ENCODE measurements at regions not wholly inside any gene's neighbourhood (a gene's known extent, or its start where the extent isn't known, plus 50 kb on each side); places are given as distances from the start of the nearest gene placed in this dataset.

DNA sequence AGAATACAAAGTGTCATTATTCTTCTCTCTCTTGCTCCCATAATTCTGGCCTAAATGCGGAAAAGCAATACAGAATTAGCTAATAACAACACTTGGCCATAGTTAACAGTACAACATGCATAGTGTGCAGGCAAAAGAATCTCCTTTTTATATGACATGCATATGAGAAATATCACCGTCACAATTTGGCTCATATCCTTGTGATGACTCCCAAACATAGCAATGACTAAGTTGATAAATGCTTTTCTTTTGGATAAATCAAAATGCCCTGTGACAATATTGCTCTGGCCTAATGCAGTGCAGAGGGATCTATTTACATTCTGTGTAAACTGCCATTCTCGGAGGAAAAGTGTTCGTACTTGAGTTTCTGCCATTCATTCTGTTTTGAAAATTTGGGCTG lies 121.9 kb upstream of the GHR start (continued):
- TF ChIP-seq, protein P1, sequence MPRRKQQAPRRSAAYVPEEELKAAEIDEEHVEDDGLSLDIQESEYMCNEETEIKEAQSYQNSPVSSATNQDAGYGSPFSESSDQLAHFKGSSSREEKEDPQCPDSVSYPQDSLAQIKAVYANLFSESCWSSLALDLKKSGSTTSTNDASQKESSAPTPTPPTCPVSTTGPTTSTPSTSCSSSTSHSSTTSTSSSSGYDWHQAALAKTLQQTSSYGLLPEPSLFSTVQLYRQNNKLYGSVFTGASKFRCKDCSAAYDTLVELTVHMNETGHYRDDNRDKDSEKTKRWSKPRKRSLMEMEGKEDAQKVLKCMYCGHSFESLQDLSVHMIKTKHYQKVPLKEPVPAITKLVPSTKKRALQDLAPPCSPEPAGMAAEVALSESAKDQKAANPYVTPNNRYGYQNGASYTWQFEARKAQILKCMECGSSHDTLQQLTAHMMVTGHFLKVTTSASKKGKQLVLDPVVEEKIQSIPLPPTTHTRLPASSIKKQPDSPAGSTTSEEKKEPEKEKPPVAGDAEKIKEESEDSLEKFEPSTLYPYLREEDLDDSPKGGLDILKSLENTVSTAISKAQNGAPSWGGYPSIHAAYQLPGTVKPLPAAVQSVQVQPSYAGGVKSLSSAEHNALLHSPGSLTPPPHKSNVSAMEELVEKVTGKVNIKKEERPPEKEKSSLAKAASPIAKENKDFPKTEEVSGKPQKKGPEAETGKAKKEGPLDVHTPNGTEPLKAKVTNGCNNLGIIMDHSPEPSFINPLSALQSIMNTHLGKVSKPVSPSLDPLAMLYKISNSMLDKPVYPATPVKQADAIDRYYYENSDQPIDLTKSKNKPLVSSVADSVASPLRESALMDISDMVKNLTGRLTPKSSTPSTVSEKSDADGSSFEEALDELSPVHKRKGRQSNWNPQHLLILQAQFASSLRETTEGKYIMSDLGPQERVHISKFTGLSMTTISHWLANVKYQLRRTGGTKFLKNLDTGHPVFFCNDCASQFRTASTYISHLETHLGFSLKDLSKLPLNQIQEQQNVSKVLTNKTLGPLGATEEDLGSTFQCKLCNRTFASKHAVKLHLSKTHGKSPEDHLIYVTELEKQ (tag by site-specific recombination; IDR thresholded peaks at IDR 0.05; ENCODE audit: borderline replicate concordance) = no peak
- TF ChIP-seq, protein P2, sequence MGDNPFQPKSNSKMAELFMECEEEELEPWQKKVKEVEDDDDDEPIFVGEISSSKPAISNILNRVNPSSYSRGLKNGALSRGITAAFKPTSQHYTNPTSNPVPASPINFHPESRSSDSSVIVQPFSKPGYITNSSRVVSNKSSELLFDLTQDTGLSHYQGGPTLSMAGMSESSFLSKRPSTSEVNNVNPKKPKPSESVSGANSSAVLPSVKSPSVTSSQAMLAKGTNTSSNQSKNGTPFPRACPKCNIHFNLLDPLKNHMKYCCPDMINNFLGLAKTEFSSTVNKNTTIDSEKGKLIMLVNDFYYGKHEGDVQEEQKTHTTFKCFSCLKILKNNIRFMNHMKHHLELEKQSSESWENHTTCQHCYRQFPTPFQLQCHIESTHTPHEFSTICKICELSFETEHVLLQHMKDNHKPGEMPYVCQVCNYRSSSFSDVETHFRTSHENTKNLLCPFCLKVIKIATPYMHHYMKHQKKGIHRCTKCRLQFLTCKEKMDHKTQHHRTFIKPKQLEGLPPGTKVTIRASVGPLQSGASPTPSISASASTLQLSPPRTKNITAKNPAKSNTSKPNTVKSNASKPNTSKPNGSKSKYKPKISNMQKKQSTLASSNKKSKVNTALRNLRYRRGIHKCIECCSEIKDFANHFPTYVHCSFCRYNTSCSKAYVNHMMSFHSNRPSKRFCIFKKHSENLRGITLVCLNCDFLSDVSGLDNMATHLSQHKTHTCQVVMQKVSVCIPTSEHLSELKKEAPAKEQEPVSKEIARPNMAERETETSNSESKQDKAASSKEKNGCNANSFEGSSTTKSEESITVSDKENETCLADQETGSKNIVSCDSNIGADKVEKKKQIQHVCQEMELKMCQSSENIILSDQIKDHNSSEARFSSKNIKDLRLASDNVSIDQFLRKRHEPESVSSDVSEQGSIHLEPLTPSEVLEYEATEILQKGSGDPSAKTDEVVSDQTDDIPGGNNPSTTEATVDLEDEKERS (tag by site-specific recombination; IDR thresholded peaks at IDR 0.05) = no peak
- TF ChIP-seq ZNF140 (tag by site-specific recombination; IDR thresholded peaks at IDR 0.05) (no peak), ZNF621 (tag by site-specific recombination; IDR thresholded peaks at IDR 0.05) (no peak)
- TF ChIP-seq, protein P3, sequence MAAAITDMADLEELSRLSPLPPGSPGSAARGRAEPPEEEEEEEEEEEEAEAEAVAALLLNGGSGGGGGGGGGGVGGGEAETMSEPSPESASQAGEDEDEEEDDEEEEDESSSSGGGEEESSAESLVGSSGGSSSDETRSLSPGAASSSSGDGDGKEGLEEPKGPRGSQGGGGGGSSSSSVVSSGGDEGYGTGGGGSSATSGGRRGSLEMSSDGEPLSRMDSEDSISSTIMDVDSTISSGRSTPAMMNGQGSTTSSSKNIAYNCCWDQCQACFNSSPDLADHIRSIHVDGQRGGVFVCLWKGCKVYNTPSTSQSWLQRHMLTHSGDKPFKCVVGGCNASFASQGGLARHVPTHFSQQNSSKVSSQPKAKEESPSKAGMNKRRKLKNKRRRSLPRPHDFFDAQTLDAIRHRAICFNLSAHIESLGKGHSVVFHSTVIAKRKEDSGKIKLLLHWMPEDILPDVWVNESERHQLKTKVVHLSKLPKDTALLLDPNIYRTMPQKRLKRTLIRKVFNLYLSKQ (tag by site-specific recombination; IDR thresholded peaks at IDR 0.05; ENCODE audit: borderline replicate concordance) = no peak

DNA sequence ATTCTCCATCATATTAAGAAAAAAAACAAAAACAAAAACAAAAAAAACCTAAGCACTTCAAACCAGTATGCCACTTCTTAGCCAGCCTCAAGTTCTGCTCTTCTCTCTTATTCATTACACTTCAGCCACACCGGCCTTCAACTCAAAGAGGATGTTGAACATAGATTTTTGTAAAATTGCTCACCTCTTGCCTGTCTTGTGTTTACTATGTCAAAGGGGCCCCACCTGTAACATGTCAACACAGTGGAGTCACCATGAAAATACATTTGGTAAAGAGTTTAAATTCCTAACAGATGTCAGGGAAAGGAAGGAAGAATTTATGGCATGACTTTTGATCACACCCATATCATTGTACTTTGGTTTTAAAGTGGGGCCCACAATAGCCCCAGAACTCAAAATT lies 121.1 kb upstream of the GHR start:
- no peaks in the 10 kb centered on the region; the same call in none of the 2 replicates for H3K9me3 ChIP-seq (ENCODE audit: control insufficient read depth, insufficient read depth, low read depth, low read length)
- H3K4me1 ChIP-seq (ENCODE audit: control insufficient read depth, insufficient read depth, low read length) = no peaks in the 10 kb centered on the region
- no peaks in the 10 kb centered on the region for H3K36me3 ChIP-seq (ENCODE audit: control insufficient read depth in 2 of 2, insufficient read depth in 1 of 2, low read length in 2 of 2)
- CTCF ChIA-PET = no interaction called here
- TF ChIP-seq HOXA7 (CRISPR knock-in tag; IDR thresholded peaks at IDR 0.05; ENCODE audit: borderline replicate concordance) (no peak), PRDM1 (tag by site-specific recombination; IDR thresholded peaks at IDR 0.05) (no peak), ZFP37 (tag by site-specific recombination; IDR thresholded peaks at IDR 0.05) (no peak), ZNF23 (tag by site-specific recombination; IDR thresholded peaks at IDR 0.05; ENCODE audit: borderline replicate concordance) (no peak), ZNF610 (tag by site-specific recombination; IDR thresholded peaks at IDR 0.05; ENCODE audit: borderline replicate concordance) (no peak), ZNF664 (tag by site-specific recombination; IDR thresholded peaks at IDR 0.05) (no peak), ZNF600 (tag by site-specific recombination; IDR thresholded peaks at IDR 0.05) (no peak), ZNF146 (tag by site-specific recombination; IDR thresholded peaks at IDR 0.05) (no peak), ZNF354C (tag by site-specific recombination; IDR thresholded peaks at IDR 0.05; ENCODE audit: borderline replicate concordance, low read depth) (no peak), ZNF585B (tag by site-specific recombination; IDR thresholded peaks at IDR 0.05) (no peak), KLF7 (tag by site-specific recombination; IDR thresholded peaks at IDR 0.05; ENCODE audit: borderline replicate concordance) (no peak), ZNF830 (tag by site-specific recombination; IDR thresholded peaks at IDR 0.05; ENCODE audit: low read depth) (no peak)
- POLR2A ChIA-PET = no interaction called here
- no peak overlapping the region for H3K27ac ChIP-seq (ENCODE audit: extremely low read depth, low read depth, low read length)
- H3K4me3 ChIP-seq (ENCODE audit: low read depth, low read length) = no peak overlapping the region

All from HEK293 (cell line).